ENCODE measurements at regions not wholly inside any gene's neighbourhood (a gene's known extent, or its start where the extent isn't known, plus 50 kb on each side); places are given as distances from the start of the nearest gene placed in this dataset.
"Not testable (repeated sequence)": the region's sequence is repeated elsewhere in the genome, so short reads cannot be mapped to it uniquely, and the experiment has no call there.

GRCh38 chr9:1554081-1555035 is 460.8 kb upstream of the SMARCA2 start:
- peaks cover 0 to 3% of the 10 kb centered on the region in 2 donors for H3K9me3 Mint-ChIP-seq
- no peak overlapping the region for H3K27ac Mint-ChIP-seq
- H3K4me1 Mint-ChIP-seq (ENCODE audit: low read depth), result no peaks in the 10 kb centered on the region
- no peak overlapping the region for H3K4me3 Mint-ChIP-seq
- DNase-seq, result no peak
- H3K36me3 Mint-ChIP-seq (ENCODE audit: insufficient read depth in 2 of 2), result no peaks in the 10 kb centered on the region
- no peak for ATAC-seq (replicated peaks in 1 of 2)
- no peaks in the 10 kb centered on the region for H3K27me3 Mint-ChIP-seq (ENCODE audit: low read depth)

DNA sequence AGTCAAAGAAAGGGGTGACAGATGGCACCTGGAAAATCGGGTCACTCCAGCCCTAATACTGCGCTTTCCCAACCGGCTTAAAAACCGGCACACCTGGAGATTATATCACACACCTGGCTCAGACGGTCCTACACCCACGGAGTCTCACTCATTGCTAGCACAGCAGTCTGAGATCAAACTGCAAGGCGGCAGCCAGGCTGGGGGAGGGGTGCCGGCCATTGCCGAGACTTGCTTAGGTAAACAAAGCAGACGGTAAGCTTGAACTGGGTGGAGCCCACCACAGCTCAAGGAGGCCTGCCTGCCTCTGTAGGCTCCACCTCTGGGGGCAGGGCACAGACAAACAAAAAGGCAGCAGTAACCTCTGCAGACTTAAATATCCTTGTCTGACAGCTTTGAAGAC is 456.5 kb upstream of the SMARCA2 start:
- not testable (repeated sequence) for ATAC-seq (replicated peaks in 1 of 2); H3K27me3 Mint-ChIP-seq (ENCODE audit: low read depth); H3K9me3 Mint-ChIP-seq; H3K4me1 Mint-ChIP-seq (ENCODE audit: low read depth); H3K36me3 Mint-ChIP-seq (ENCODE audit: insufficient read depth in 2 of 2); H3K27ac Mint-ChIP-seq; H3K4me3 Mint-ChIP-seq; DNase-seq

GRCh38 chr9:1575939-1576338 is 439.2 kb upstream of the SMARCA2 start:
- ATAC-seq (replicated peaks in 1 of 2), result no peak
- H3K36me3 Mint-ChIP-seq (ENCODE audit: insufficient read depth in 2 of 2), result no peaks in the 10 kb centered on the region
- DNase-seq, result no peak
- H3K4me1 Mint-ChIP-seq (ENCODE audit: low read depth), result no peaks in the 10 kb centered on the region
- no peak overlapping the region for H3K27ac Mint-ChIP-seq
- H3K4me3 Mint-ChIP-seq, result no peak overlapping the region
- H3K27me3 Mint-ChIP-seq (ENCODE audit: low read depth), result no peaks in the 10 kb centered on the region
- H3K9me3 Mint-ChIP-seq, result no peaks in the 10 kb centered on the region

DNA sequence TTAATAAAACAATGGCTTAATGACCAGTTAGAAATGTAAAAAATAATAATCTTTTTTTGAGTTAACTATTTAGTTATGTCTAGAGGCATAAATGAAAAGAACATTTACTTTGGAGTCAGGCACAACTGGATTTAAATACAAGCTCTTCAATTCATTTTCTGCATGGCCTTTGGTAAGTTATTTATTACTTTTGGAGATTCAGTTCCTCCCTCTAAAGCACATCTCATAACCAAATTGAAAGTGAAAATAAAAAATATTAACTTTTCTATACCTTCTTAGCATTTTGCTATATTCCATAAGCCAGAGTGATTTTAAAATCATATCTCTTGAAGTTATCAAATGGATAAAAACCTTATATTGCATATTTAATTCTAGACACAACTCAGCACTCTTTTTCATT is 434.9 kb upstream of the SMARCA2 start:
- H3K4me3 Mint-ChIP-seq, result no peak overlapping the region
- H3K9me3 Mint-ChIP-seq, result no peaks in the 10 kb centered on the region
- H3K36me3 Mint-ChIP-seq (ENCODE audit: insufficient read depth in 2 of 2), result no peaks in the 10 kb centered on the region
- H3K27ac Mint-ChIP-seq, result no peak overlapping the region
- DNase-seq, result no peak
- H3K27me3 Mint-ChIP-seq (ENCODE audit: low read depth), result no peaks in the 10 kb centered on the region
- ATAC-seq (replicated peaks in 1 of 2), result no peak
- no peaks in the 10 kb centered on the region for H3K4me1 Mint-ChIP-seq (ENCODE audit: low read depth)

DNA sequence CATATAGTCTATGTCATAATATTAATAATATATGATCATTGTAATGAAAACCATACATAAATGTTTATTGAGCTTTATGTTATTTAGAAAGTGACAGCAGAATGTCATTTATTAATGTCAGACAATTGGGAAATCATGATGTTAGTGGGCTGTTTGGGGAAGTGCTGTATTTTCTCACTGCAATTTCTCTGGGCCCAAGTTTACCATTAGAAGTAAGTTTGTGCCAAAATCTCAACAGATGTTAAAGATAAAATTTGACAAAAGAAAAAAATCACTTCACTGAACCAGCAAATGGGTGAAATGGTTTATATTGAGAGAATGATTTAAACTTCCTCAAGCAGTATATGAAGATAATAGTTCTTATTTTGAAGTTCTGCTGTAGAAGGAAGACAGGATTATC is 433.2 kb upstream of the SMARCA2 start:
- H3K36me3 Mint-ChIP-seq (ENCODE audit: insufficient read depth in 2 of 2), result peaks cover 0 to 3% of the 10 kb centered on the region in 2 donors
- DNase-seq (no peak), ATAC-seq (replicated peaks in 1 of 2) (no peak)
- no peak overlapping the region for H3K27ac Mint-ChIP-seq
- H3K4me1 Mint-ChIP-seq (ENCODE audit: low read depth), result no peaks in the 10 kb centered on the region
- H3K9me3 Mint-ChIP-seq, result peaks cover 0 to 5% of the 10 kb centered on the region in 2 donors
- H3K4me3 Mint-ChIP-seq, result no peak overlapping the region
- H3K27me3 Mint-ChIP-seq (ENCODE audit: low read depth), result no peaks in the 10 kb centered on the region

- DNase-seq, result no peak
- Mint-ChIP-seq H3K27ac (no peak overlapping the region), H3K4me1 (ENCODE audit: low read depth) (no peaks in the 10 kb centered on the region), H3K27me3 (ENCODE audit: low read depth) (no peaks in the 10 kb centered on the region), H3K36me3 (ENCODE audit: insufficient read depth in 2 of 2) (peaks cover 3 to 4% of the 10 kb centered on the region in 2 donors), H3K9me3 (peaks cover 2 to 10% of the 10 kb centered on the region in 2 donors), H3K4me3 (no peak overlapping the region)
- ATAC-seq (replicated peaks in 1 of 2), result no peak
These were observed 423.8 kb upstream of the SMARCA2 start for GRCh38 chr9:1591310-1591709.

DNA sequence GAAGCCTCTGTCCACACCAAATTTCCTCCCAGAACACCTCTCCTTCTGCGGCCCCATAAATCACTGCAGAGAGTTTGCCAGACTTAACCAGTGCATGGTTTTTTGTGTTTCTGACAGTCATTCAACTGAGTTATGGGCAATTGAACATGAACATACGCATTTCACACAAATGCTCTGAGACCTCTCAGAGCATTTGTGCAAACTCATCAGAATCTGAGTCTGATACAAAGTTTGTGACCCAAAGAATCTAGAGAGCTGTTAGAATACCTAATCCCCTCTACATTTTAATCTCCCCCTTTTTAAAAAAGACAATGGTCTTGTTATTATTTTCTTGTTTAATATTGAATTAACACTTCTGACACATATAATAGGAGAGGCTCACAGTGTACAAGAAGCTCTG is 416.9 kb upstream of the SMARCA2 start:
- ATAC-seq (replicated peaks in 1 of 2), result no peak
- Mint-ChIP-seq H3K9me3 (no peaks in the 10 kb centered on the region), H3K27me3 (ENCODE audit: low read depth) (peaks cover 17% of the 10 kb centered on the region), H3K36me3 (ENCODE audit: insufficient read depth in 2 of 2) (no peaks in the 10 kb centered on the region), H3K4me1 (ENCODE audit: low read depth) (no peaks in the 10 kb centered on the region), H3K27ac (no peak overlapping the region), H3K4me3 (no peak overlapping the region)
- no peak for DNase-seq

GRCh38 chr9:1599961-1600360 is 415.2 kb upstream of the SMARCA2 start:
- no peaks in the 10 kb centered on the region for H3K9me3 Mint-ChIP-seq
- H3K4me3 Mint-ChIP-seq, result no peak overlapping the region
- DNase-seq, result no peak
- peaks cover 17% of the 10 kb centered on the region for H3K27me3 Mint-ChIP-seq (ENCODE audit: low read depth)
- H3K36me3 Mint-ChIP-seq (ENCODE audit: insufficient read depth in 2 of 2), result no peaks in the 10 kb centered on the region
- no peak for ATAC-seq (replicated peaks in 1 of 2)
- H3K4me1 Mint-ChIP-seq (ENCODE audit: low read depth), result no peaks in the 10 kb centered on the region
- no peak overlapping the region for H3K27ac Mint-ChIP-seq

DNA sequence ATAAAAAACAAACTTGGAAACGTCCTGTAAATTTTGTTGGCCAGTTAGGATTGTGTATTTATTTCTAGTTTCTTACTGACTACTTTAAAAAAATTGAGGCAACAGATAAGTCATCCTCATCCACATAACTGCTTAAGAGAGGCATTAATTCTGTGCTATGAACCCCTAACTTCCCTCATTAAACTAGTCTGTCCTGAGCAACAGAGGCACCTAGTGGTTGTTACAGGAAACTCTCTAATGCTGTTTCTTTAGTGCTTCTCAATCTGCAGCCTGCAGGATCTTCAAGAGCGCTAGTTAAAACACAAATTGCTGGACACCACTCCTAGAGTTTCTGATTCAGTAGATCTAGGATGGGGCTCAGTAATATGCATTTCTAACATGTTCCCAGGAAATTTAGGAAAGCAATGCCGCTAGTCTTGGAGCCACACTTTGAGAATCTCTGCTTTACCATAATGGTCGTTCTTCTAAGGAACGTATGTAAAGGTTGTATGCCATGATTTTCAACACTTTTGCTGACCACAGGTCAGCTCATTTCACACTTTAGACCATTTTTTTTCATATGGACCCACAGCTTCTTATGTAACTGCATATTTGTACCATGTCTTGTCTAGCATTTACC is 410.1 kb upstream of the SMARCA2 start:
- Mint-ChIP-seq H3K27ac (no peak overlapping the region), H3K27me3 (ENCODE audit: low read depth) (peaks cover 20% of the 10 kb centered on the region), H3K36me3 (ENCODE audit: insufficient read depth in 2 of 2) (no peaks in the 10 kb centered on the region), H3K4me3 (no peak overlapping the region), H3K4me1 (ENCODE audit: low read depth) (no peaks in the 10 kb centered on the region), H3K9me3 (no peaks in the 10 kb centered on the region)
- DNase-seq (peak; percentile 1 to 2), ATAC-seq (replicated peaks in 1 of 2) (peak in 1 of 2 donors; percentile 36)

DNA sequence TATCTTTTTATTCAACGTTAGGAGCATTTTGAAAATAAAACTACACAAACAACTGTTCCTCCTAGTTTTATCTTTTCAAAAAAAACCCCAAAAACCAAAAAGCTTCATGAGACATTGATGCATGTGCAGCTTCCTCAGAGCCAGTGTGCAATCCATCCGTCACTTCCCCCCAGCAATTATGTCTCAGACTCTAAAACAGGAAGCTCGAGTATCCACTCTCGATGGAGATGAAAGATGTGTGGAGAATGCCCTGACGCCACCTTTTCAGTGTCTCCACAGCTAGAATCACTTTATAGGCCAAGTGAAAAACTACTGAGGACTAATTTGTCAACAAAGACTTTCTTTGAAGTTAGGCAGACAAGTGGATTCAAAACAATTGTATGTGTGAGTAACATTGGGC is 408.9 kb upstream of the SMARCA2 start:
- H3K4me1 Mint-ChIP-seq (ENCODE audit: low read depth), result no peaks in the 10 kb centered on the region
- no peaks in the 10 kb centered on the region for H3K36me3 Mint-ChIP-seq (ENCODE audit: insufficient read depth in 2 of 2)
- H3K9me3 Mint-ChIP-seq, result no peaks in the 10 kb centered on the region
- no peak for ATAC-seq (replicated peaks in 1 of 2)
- H3K27me3 Mint-ChIP-seq (ENCODE audit: low read depth), result peaks cover 20% of the 10 kb centered on the region
- no peak overlapping the region for H3K4me3 Mint-ChIP-seq
- DNase-seq, result no peak
- no peak overlapping the region for H3K27ac Mint-ChIP-seq

DNA sequence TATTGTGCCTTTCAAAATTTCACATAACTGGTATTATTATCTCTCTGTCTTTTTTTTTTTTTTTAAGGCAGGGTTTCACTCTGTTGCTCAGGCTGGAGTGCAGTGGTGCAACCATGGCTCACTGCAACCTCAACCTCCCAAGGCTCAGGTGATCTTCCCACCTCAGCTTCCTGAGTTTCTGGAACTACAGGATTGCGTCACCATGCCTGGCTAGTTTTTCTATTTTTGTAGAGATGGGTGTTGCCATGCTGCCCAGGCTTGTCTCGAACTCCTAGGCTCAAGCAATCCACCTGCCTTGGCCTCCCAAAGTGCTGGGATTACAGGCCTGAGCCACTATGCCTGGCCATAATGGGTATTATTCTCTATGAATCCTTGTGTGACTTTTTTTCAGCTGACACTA is 402.3 kb upstream of the SMARCA2 start:
- DNase-seq (no peak), ATAC-seq (replicated peaks in 1 of 2) (no peak)
- Mint-ChIP-seq H3K36me3 (ENCODE audit: insufficient read depth in 2 of 2) (peaks cover 1 to 2% of the 10 kb centered on the region in 2 donors), H3K27me3 (ENCODE audit: low read depth) (peaks cover 20% of the 10 kb centered on the region), H3K9me3 (peaks cover 0 to 3% of the 10 kb centered on the region in 2 donors), H3K4me3 (no peak overlapping the region), H3K27ac (no peak overlapping the region), H3K4me1 (ENCODE audit: low read depth) (no peaks in the 10 kb centered on the region)

GRCh38 chr9:1617419-1617818 is 397.7 kb upstream of the SMARCA2 start:
- H3K27me3 Mint-ChIP-seq (ENCODE audit: low read depth), result peaks cover 18% of the 10 kb centered on the region
- no peak for DNase-seq
- no peak overlapping the region for H3K4me3 Mint-ChIP-seq
- peaks cover 1 to 2% of the 10 kb centered on the region in 2 donors for H3K36me3 Mint-ChIP-seq (ENCODE audit: insufficient read depth in 2 of 2)
- H3K4me1 Mint-ChIP-seq (ENCODE audit: low read depth), result no peaks in the 10 kb centered on the region
- no peak overlapping the region for H3K27ac Mint-ChIP-seq
- peaks cover 3% of the 10 kb centered on the region in 2 donors for H3K9me3 Mint-ChIP-seq
- ATAC-seq (replicated peaks in 1 of 2), result no peak

DNA sequence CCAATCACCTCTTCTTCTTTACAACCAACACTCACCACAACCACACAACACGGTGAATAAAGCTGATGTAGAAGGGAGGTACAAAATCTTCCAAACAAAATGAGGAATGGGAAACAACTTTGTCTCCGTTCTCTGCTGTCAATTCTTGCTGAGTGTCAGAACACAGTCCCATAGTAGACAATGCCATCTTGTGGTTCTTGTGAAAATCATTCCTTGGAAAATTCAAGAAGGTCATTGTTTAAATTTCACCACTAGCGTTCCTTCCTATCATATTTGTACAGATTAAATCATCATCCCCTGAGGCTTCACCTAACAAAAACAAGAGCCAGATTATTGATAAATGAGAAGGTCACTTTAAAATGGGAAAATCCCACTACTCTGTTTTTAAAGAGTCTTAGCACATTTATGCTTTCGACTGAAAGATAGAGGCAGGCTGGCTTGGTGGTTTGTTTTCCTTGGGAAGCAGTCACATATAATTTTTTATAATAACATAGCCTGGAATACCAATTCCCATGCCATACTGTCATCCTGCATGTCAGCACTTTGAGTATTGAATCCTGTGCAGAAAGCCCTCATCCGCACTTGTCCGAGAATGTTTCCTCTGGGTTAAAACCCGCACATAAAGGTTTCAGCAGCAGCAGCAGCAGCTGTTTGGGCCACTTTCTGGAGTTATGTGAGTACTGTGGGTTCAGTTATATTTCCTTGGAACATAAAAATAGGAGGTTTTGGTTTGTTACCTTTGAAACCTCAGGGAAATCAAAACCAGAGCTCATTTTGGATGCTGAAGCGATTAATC is 395.0 kb upstream of the SMARCA2 start:
- Mint-ChIP-seq H3K4me3 (no peak overlapping the region), H3K27ac (no peak overlapping the region), H3K27me3 (ENCODE audit: low read depth) (peaks cover 29% of the 10 kb centered on the region), H3K36me3 (ENCODE audit: insufficient read depth in 2 of 2) (peaks cover 1 to 2% of the 10 kb centered on the region in 2 donors), H3K9me3 (peaks cover 3 to 11% of the 10 kb centered on the region in 2 donors), H3K4me1 (ENCODE audit: low read depth) (no peaks in the 10 kb centered on the region)
- no peak for DNase-seq
- ATAC-seq (replicated peaks in 1 of 2), result no peak

All from activated T-cell treated with anti-CD3 and anti-CD28 coated beads, Interleukin-2, amount 50 U/mL, for 72 hours (primary cell).